Middle frontal gyrus (tissue), 1 donor: ENCODE measurements at regions not wholly inside any gene's neighbourhood (a gene's known extent, or its start where the extent isn't known, plus 50 kb on each side); places are given as distances from the start of the nearest gene placed in this dataset.
"Not testable (repeated sequence)": the region's sequence is repeated elsewhere in the genome, so short reads cannot be mapped to it uniquely, and the experiment has no call there.

Experiments
- DNase-seq: peaks from one replicate; pipeline ENCODE4 v3.0.0-alpha.2; 2015; ENCODE audit warnings: low spot score; ENCODE audit errors: extremely low spot score

DNA sequence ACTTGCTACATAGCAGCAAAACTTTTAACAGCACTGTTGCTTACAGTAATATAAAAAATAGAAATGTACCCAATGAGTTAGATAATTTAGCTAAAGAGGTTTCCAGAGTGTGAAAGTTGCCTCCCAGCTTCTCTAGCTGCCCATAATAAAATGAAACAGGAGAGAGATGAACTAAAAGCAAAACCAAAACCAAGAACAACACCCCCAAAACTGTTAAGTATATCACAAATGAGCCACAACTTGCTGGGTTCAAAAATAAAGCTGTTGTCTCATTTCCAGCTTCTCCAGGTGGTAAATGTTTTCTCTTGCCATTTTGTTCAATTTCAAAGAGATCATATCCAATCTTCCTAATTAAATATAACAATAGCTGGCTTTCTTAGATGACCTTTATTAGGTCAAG lies 614.0 kb downstream of the ETNK1 start:
- no peak for DNase-seq

- DNase-seq: no peak
Measured at GRCh38 chr12:23245186-23245585, 620.2 kb downstream of the ETNK1 start.

GRCh38 chr12:23253191-23253590 lies 628.2 kb downstream of the ETNK1 start:
- no peak for DNase-seq

- DNase-seq: not testable (repeated sequence)
Measured at GRCh38 chr12:23253910-23254309, 628.9 kb downstream of the ETNK1 start.

- no peak for DNase-seq
Measured at GRCh38 chr12:23259558-23259957, 634.6 kb downstream of the ETNK1 start.

GRCh38 chr12:23262670-23263069 lies 637.7 kb downstream of the ETNK1 start:
- no peak for DNase-seq

- no peak for DNase-seq
Measured at GRCh38 chr12:23277831-23278230, 652.9 kb downstream of the ETNK1 start.

DNA sequence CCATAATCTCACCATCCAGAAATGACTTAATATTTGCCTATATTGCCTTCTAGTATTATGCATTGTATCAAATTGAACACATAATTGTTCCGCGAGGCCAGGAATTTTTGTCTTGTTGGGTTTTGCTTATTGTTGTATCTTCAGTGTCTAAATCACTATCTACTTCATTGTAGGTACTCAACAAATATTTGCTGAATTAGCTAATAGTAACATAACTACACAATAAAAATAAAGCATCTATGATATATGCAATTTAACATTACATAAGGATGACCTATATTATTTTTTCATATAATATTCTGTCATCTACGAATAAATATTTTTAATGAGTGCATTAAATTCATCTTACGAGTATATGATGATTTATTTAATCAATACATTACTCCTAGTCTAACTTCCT lies 656.3 kb downstream of the ETNK1 start:
- DNase-seq: no peak

GRCh38 chr12:23282701-23283100 lies 657.7 kb downstream of the ETNK1 start:
- no peak for DNase-seq

DNA sequence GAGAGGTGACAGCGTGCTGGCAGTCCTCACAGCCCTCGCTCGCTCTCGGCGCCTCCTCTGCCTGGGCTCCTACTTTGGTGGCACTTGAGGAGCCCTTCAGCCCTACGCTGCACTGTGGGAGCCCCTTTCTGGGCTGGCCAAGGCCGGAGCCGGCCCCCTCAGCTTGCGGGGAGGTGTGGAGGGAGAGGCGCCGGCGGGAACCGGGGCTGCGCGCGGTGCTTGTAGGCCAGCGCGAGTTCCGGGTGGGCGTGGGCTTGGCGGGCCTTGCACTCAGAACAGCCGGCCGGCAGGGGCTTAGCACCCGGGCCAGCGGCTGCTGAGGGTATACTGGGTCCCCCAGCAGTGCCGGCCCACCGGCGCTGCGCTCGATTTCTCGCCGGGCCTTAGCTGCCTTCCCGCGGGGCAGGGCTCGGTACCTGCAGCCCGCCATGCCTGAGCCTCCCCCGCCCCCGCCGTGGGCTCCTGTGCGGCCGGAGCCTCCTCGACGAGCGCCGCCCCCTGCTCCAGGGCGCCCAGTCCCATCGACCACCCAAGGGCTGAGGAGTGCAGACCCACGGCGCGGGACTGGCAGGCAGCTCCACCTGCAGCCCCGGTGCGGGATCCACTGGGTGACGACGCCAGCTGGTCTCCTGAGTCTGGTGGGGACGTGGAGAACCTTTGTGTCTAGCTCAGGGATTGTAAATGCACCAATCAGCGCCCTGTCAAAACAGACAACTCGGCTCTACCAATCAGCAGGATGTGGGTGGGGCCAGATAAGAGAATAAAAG lies 661.0 kb downstream of the ETNK1 start:
- DNase-seq: not testable (repeated sequence)

DNA sequence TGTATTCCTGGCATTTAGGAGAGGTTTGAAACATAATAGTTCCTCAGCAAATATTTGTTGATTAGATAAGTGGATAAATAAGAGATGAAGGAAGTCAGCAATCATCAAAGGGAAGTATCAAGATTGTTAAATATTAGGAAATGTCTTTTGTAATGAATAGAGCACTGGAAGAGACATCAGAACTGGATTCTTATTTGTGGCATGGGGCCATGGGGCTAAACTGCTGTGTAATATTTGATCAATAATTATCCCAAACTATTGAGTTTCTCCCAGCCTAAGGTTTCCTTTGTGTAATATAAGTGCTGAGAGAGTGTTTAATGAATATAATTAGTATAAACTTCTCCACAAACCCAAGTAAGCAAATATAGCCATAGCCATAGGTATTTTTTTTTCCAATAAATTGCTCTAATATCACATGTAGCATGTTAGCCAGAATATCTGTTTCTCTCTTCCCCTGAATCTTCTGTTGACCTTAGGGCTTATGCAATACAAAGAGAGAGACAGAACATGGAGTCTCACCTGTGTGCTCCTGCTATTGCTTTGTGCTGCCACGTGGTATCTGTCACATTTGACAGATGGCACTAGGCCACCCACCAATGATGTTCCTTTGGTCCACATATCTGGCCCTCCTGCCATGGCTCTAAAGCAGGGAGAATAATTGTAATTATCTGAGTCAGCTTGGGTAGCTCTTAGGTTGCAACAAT lies 658.7 kb downstream of the SOX5 start:
- DNase-seq: no peak

- DNase-seq: no peak
Measured at GRCh38 chr12:23303220-23303619, 646.2 kb downstream of the SOX5 start.

GRCh38 chr12:23303821-23304220 lies 645.6 kb downstream of the SOX5 start:
- DNase-seq: no peak

- DNase-seq: no peak
Measured at GRCh38 chr12:23333938-23334337, 615.5 kb downstream of the SOX5 start.

GRCh38 chr12:23335593-23335992 lies 613.9 kb downstream of the SOX5 start:
- DNase-seq: no peak

DNA sequence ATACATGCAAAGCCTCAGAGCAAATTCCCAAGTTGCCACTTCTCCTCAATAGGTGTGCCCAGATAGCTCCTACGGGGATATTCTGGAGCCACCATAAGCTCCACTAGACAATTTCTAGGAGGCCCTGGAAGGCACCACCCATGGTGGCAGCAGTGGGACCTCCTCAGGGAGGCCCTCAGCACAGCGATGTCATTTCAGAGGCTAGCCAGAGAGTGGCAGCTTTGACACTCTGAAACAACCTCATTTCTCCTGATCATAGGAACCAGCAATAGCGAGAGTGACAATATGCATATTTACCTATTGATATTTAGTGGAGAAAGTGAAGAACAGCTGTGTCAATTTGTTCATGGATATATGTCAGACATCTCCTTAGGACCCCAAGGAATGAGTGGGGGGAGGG lies 612.3 kb downstream of the SOX5 start:
- no peak for DNase-seq

DNA sequence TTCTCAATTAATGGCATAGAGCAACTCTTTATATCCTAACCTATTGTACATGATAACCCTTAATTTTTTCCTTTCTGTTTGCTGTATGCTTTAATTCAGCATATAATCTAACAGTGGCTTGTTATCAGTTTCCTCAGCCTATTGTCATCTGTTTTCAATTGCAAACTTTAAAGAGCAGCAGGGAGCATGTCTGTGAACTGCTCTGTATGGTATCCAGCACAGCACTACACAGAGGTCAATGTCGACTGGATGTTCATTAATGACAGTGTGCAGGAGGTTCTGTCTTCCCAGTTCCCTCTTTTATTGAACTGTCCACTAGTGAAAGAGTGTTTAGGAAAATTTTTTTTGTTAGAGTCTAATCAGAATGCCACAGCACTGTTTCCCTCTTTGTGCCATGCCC lies 609.1 kb downstream of the SOX5 start:
- no peak for DNase-seq

GRCh38 chr12:23342407-23342806 lies 607.1 kb downstream of the SOX5 start:
- DNase-seq: no peak

GRCh38 chr12:23349564-23349963 lies 599.9 kb downstream of the SOX5 start:
- DNase-seq: no peak

DNA sequence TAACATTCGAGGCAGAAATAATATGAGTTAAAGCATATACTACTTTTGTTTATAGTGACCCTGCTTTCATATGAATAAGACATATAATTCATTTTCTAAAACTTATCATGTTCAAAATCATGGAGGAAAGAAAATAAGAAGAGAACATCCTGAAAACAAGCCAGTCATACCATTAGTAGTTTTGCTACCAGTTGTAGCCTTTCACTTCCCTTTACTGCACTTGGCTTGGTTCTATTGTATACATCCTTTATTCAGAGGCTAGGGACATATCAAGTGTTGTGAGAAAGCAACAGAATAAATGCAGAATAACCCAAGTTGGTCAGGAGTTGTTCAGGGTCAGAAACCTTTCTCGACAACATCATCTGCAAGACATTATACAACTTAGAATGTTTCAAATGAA lies 598.7 kb downstream of the SOX5 start:
- DNase-seq: no peak

DNA sequence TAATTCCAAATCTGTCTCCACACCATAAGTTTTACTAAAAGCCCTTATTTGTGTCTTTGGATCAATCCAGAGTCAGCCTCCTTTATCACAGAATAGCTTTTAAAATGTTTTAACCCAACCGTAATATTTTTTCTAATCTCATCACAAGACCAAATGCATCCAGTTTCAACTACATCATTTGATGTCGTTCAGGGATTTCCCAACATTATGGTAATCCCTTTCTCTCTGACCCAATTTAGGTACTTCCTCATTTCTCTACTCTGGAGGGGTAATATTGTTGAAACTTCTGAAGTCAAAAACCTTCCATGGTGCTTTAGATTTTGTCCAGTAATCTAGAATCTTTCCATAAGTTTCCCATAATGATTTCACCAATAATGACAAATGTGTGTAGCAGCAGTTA lies 596.8 kb downstream of the SOX5 start:
- no peak for DNase-seq

DNA sequence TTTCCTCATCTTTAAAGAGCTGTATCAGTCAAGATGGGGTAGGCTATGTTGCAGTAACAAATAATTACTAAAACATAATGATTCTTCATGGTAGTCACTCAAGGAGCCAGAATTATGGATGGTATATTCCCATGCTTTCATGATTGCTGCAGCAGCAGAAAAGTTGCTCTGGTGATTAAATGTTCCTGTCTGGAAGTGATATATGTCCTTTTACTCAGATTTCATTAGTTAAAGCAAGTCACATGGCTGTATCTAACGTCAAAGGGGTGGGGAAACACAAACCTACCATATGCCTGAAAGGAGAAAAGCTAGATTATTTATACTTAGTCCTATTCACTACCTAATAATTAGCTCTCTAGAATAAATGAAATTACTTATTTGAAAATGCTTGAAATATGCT lies 594.7 kb downstream of the SOX5 start:
- DNase-seq: no peak

GRCh38 chr12:23356440-23356839 lies 593.0 kb downstream of the SOX5 start:
- DNase-seq: no peak
